BJ (cell line): ENCODE measurements at regions not wholly inside any gene's neighbourhood (a gene's known extent, or its start where the extent isn't known, plus 50 kb on each side); places are given as distances from the start of the nearest gene placed in this dataset.

Experiments used
- CTCF ChIA-PET: fragments of 350-600 bp; formaldehyde crosslinking; extraction: SDS; loops from one replicate; lab custom pipeline; 2021; ENCODE audit warnings: antibody characterized with exemption, inconsistent platforms; lab: Yijun Ruan, JAX
- POLR2A ChIA-PET: fragments of 300-600 bp; sonication (Branson Sonifier 250); formaldehyde crosslinking; extraction: SDS; loops from one replicate; lab custom pipeline; 2021; ENCODE audit warnings: antibody characterized with exemption; lab: Charles Lee
- DNase-seq: peaks from one replicate; pipeline ENCODE4 v3.0.0-alpha.2; 2011; ENCODE audit warnings: low read depth
- H3K27me3 ChIP-seq: 2 replicates; pipeline ENCODE4 v1.6.0; 2011; ENCODE audit warnings: low read length; ENCODE audit not compliant: control insufficient read depth, insufficient read depth
- H3K36me3 ChIP-seq: 2 replicates; pipeline ENCODE4 v1.5.1; 2011; ENCODE audit warnings: low read length; ENCODE audit not compliant: control insufficient read depth, insufficient read depth
- H3K4me3 ChIP-seq: 2 replicates; pipeline ENCODE4 v1.5.1; 2011; ENCODE audit warnings: low read depth, mild to moderate bottlenecking, control low read depth, low read length
- TF ChIP-seq, protein P1 (sequence below): IDR thresholded peaks from 2 replicates; pipeline ENCODE4 v1.5.1; 2011; ENCODE audit warnings: low read depth, mild to moderate bottlenecking, control low read depth, inconsistent platforms, low read length, moderate library complexity; ENCODE audit not compliant: insufficient read depth

DNA sequence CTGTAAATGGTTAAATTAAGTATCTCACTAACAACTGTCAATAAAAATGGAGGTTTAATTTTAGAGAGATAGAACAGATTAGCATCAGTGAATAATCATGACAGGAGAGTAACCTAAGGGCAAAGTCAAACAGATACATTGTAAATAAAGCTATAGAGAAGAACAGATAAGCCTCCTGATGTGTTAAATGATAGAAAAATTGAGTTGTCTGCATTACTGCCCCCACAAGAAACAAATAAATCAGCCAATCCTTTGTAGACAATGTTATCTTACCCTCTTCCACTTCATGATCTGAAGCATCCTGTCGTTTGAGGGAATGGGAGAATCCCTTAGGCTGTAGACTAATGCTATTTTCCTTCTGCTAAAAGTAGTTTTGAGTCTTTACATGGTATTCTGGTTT lies 147.8 kb downstream of the PCDH18 start:
- no peak overlapping the region for H3K4me3 ChIP-seq
- CTCF ChIA-PET: no interaction called here
- DNase-seq: no peak
- no peaks in the 10 kb centered on the region for H3K27me3 ChIP-seq
- TF ChIP-seq, protein P1, sequence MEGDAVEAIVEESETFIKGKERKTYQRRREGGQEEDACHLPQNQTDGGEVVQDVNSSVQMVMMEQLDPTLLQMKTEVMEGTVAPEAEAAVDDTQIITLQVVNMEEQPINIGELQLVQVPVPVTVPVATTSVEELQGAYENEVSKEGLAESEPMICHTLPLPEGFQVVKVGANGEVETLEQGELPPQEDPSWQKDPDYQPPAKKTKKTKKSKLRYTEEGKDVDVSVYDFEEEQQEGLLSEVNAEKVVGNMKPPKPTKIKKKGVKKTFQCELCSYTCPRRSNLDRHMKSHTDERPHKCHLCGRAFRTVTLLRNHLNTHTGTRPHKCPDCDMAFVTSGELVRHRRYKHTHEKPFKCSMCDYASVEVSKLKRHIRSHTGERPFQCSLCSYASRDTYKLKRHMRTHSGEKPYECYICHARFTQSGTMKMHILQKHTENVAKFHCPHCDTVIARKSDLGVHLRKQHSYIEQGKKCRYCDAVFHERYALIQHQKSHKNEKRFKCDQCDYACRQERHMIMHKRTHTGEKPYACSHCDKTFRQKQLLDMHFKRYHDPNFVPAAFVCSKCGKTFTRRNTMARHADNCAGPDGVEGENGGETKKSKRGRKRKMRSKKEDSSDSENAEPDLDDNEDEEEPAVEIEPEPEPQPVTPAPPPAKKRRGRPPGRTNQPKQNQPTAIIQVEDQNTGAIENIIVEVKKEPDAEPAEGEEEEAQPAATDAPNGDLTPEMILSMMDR: no peak
- POLR2A ChIA-PET: no interaction called here
- H3K36me3 ChIP-seq: no peaks in the 10 kb centered on the region

DNA sequence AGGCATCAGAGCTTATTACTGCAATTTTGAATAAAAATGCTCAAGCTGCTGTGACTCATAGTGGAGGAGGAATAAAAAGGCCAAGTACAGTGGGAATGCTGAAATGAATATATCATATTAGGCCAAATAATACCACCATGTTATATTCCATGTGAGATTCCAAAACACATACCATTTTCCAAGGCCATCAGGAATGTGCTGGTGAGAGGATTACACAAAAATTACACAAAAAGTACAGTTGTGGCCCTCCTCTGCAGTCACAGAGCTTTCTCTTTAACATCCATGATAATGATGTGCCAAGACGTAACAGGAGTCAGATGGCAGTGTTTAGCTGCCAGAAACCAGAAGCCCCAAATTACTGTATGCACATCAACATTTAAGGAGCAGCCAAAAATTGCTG lies 153.5 kb downstream of the PCDH18 start:
- CTCF ChIA-PET: no interaction called here
- no peak for DNase-seq
- no peaks in the 10 kb centered on the region for H3K36me3 ChIP-seq

DNA sequence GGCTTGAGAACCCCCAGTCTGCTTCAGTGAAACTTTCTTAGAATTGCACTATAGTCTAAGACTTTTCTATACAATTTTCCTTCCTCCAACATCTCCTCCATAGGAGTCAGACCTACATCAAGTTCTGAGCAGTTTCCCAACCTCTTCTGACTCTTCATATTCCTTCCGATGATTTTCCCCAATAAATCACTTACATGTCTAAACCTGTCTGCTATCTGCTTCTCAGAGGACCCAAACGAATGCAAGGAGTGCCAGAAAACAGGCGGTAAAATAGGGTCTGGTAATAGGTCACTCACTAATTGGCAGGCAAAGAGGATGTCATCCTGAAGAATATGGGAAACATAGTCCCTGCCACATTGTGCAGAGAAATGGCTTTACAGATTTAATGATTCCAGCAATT lies 153.9 kb downstream of the PCDH18 start:
- no peaks in the 10 kb centered on the region for H3K36me3 ChIP-seq
- H3K4me3 ChIP-seq: no peak overlapping the region
- no peaks in the 10 kb centered on the region for H3K27me3 ChIP-seq
- TF ChIP-seq, protein P1: no peak
- DNase-seq: no peak
- ChIA-PET POLR2A (interaction anchor here (0.6 kb wide), 1 partner anchor 376 kb away, joined by 4 read pairs; no protein-coding TSS in a partner anchor), CTCF (no interaction called here)

More for the DNA sequence above, 153.5 kb downstream of the PCDH18 start:
- H3K27me3 ChIP-seq: no peaks in the 10 kb centered on the region
- POLR2A ChIA-PET: interaction anchor here (0.6 kb wide), 1 partner anchor 376 kb away, joined by 4 read pairs; no protein-coding TSS in a partner anchor
- no peak overlapping the region for H3K4me3 ChIP-seq
- TF ChIP-seq, protein P1: no peak

DNA sequence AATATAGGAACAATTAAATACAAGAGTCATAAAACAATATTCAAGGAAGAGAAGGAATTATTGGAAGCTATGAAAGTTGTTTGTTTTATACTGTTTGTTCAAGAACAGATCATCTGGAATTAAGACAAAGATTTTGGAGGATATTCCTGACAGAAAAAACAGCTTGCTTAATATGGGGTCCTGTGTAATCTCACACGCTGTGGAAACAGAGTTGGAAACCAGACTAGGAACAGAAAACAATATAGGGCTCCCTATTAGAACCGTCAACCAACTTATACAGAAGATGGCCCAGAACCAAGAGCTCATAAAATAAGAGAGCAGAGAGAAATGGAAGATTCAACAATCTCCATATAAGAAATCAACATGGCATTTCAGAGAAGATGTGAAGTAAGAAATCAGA lies 156.0 kb downstream of the PCDH18 start:
- no peak overlapping the region for H3K4me3 ChIP-seq
- ChIA-PET POLR2A (interaction anchor here (0.5 kb wide), 1 partner anchor 1702 kb away, joined by 4 read pairs; no protein-coding TSS in a partner anchor), CTCF (interaction anchor here (0.8 to 1.1 kb wide), 2 partner anchors 14 to 142 kb away, joined by 3 read pairs; no protein-coding TSS in a partner anchor)
- TF ChIP-seq, protein P1: no peak
- no peak for DNase-seq
- no peaks in the 10 kb centered on the region for H3K27me3 ChIP-seq
- H3K36me3 ChIP-seq: no peaks in the 10 kb centered on the region

DNA sequence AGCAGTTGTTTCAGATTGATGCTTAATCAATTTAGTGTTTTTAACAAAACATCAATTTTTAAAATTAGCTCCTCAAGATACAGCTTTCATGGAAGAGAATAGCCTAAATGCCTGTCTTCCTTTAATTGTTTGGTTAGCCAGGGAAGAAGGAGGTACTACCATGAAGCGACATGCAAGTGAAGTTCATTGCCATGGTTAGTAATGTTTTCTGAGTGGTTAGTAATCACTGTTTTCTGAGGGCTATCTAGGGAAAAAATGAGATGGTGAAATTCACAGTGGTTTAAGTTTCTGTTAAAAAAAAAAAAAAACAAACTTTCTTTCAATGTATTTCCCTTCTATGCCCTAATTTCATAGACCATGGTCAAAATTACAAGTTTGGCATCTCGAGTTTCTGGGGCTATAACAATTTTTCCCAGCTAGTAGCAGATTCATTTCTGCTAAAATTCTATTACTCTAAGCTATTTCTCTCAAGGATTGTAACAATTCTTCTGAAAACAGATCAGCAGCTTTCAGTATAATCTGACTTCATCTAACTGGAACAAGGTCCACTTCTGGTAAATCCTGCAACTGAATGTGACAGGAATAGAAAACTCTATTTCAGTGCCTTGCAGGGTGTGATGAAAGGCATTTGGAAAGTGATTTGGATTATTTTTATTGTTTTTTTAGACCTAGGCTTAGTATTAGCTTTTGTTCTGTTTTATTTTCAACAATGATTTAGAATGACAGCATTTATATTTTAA lies 157.0 kb downstream of the PCDH18 start:
- TF ChIP-seq, protein P1: no peak
- Histone ChIP-seq H3K4me3 (no peak overlapping the region), H3K36me3 (no peaks in the 10 kb centered on the region), H3K27me3 (no peaks in the 10 kb centered on the region)
- DNase-seq: no peak
- ChIA-PET CTCF (interaction anchor here (0.8 to 0.9 kb wide), 3 partner anchors 13 to 149 kb away, joined by 3 to 5 read pairs (median 4); no protein-coding TSS in a partner anchor), POLR2A (interaction anchor here (0.5 kb wide), 1 partner anchor 1703 kb away, joined by 4 read pairs; no protein-coding TSS in a partner anchor)
